ENCODE measurements at regions not wholly inside any gene's neighbourhood (a gene's known extent, or its start where the extent isn't known, plus 50 kb on each side); places are given as distances from the start of the nearest gene placed in this dataset.
"Not testable (repeated sequence)": the region's sequence is repeated elsewhere in the genome, so short reads cannot be mapped to it uniquely, and the experiment has no call there.

GRCh38 chr2:106283228-106284152, 89.4 kb upstream of the UXS1 start:
- H3K36me3 Mint-ChIP-seq (ENCODE audit: low read depth); DNase-seq; H3K4me1 Mint-ChIP-seq; H3K27ac Mint-ChIP-seq; H3K9me3 ChIP-seq (ENCODE audit: control insufficient read depth, low read length, poor library complexity, severe bottlenecking); ATAC-seq; H3K4me3 Mint-ChIP-seq: not testable (repeated sequence)
- peaks cover 36% of the 10 kb centered on the region for H3K27me3 Mint-ChIP-seq

DNA sequence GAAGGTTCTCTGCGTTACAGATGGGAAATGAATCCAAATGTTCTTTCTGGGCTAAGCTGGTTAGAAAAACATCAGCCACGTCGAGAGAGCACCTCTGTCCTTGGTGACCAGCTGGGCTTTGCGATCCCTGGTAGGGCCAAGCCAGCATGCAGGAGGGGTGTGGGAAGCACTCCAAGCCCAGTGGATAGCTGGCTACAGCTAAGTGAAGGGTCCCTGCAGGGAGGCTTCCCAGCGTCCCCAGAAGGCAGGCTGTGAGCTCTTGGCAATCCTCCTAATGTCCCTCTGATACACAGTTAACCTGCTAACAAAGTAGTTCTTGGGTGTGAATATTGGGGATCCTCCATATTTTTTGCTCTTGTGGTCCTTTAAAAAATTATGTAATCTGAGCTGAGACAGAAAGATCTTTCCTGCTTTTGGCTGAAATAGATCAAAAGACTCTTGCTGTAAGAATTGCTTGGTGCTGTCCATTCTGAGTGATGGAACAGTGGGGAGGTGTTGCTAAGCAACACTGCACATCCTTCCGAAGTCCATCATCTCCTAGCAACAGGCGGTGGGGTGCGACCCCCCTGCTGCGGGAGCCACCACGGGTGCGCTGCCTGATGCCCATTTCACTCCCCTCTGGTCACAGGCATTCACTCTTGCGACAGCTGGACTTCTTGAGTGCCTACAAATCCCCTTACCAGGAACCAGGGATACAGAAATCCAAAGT, 88.5 kb upstream of the UXS1 start:
- Mint-ChIP-seq H3K27ac (no peak overlapping the region), H3K27me3 (peaks cover 36% of the 10 kb centered on the region), H3K4me3 (no peak overlapping the region), H3K4me1 (peaks cover 2% of the 10 kb centered on the region), H3K36me3 (ENCODE audit: low read depth) (no peaks in the 10 kb centered on the region)
- ATAC-seq (no peak), DNase-seq (no peak)
- H3K9me3 ChIP-seq (ENCODE audit: control insufficient read depth, low read length, poor library complexity, severe bottlenecking) = no peaks in the 10 kb centered on the region

DNA sequence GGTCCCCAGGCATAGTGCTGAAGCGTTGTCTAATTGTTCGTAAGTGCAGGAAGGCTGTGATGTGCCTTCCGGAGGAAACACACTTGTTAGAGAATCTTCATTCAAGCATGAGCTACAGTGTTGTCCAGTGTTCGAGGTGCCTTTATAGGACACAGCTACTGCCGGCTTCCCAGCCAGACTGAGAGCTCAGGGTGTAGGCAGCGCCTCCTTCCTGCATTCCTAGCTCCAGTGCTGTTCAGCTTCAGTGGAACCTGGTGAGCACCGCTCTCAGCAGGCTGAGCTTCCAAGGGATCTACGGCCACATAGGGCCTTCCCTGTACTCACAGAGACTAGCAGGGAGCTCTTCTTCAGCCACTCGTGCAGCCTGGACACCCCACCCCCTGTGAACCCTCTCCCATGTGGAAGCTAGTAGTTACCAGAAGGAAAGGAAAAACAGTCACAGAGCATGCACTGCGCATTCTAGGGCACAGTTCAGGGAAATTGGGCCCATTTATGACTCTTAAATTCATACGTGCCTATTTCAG, 87.9 kb upstream of the UXS1 start:
- not testable (repeated sequence) for ATAC-seq; DNase-seq; H3K9me3 ChIP-seq (ENCODE audit: control insufficient read depth, low read length, poor library complexity, severe bottlenecking); H3K4me1 Mint-ChIP-seq; H3K27ac Mint-ChIP-seq; H3K4me3 Mint-ChIP-seq; H3K36me3 Mint-ChIP-seq (ENCODE audit: low read depth)
- H3K27me3 Mint-ChIP-seq = peaks cover 36% of the 10 kb centered on the region

GRCh38 chr2:106280722-106281446, 86.8 kb upstream of the UXS1 start:
- H3K36me3 Mint-ChIP-seq (ENCODE audit: low read depth) = no peaks in the 10 kb centered on the region
- H3K4me1 Mint-ChIP-seq = no peaks in the 10 kb centered on the region
- ATAC-seq (no peak), DNase-seq (no peak)
- H3K27me3 Mint-ChIP-seq = peaks cover 36% of the 10 kb centered on the region
- no peak overlapping the region for H3K4me3 Mint-ChIP-seq
- H3K9me3 ChIP-seq (ENCODE audit: control insufficient read depth, low read length, poor library complexity, severe bottlenecking) = no peaks in the 10 kb centered on the region
- H3K27ac Mint-ChIP-seq = no peak overlapping the region

DNA sequence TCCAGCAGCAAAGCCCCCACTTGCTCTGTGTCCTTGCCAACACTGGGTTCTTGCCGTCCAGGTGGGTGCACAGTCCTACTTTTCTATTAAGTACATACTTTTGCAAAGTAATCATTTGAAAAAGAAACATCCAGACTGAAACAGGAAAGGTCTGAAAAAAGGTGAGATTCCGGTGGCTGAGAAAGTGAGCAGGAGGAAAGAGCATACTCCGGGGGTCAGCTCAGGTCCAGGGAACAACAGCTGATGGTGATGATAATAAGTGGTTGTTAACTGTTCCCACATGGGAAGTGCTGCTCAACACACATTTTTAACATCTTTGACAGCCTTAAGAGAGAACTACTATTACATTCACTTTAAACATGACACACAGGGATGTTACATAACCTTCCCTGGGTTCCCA, 86.1 kb upstream of the UXS1 start:
- H3K27ac Mint-ChIP-seq = no peak overlapping the region
- no peak for ATAC-seq
- H3K36me3 Mint-ChIP-seq (ENCODE audit: low read depth) = no peaks in the 10 kb centered on the region
- H3K4me1 Mint-ChIP-seq = no peaks in the 10 kb centered on the region
- H3K9me3 ChIP-seq (ENCODE audit: control insufficient read depth, low read length, poor library complexity, severe bottlenecking) = no peaks in the 10 kb centered on the region
- peaks cover 36% of the 10 kb centered on the region for H3K27me3 Mint-ChIP-seq
- DNase-seq = no peak
- H3K4me3 Mint-ChIP-seq = no peak overlapping the region

DNA sequence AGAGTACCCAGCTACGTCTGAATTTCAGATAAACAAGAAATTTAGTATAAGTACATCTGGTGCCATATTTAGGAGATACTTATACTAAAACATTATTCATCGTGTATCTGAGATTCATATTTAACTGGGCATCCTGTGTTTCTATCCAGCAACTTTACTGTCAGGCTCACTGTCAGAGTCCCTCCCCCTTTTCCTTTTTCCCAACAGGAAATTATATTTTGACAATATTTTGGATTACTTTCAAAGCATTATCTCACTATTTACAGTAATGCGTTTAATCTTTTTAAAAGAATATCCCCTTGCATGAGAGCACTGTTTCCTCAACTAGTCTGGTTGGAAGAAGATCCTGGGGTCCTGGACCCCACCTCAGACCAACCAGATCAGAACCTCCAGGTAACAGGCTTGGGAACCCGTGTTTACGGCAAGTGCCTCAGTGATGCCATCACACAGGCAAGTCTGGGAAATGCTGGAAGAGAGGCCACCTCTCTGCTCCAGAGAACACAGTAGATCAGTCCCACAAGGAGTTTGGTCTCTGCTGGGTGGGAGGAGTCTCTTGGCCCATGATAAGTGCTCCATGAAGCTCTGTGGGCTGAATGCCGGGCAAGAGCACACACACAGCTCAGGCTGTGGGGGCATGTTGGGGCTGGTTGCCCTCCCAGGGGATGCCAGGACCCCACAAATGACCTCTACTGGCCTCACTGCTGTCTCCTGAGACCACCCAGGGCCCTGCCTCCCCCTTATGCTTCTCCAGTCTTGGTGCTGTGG, 84.2 kb upstream of the UXS1 start:
- H3K4me3 Mint-ChIP-seq = no peak overlapping the region

GRCh38 chr2:106277426-106277825, 83.3 kb upstream of the UXS1 start:
- H3K27ac Mint-ChIP-seq = no peak overlapping the region
- no peak overlapping the region for H3K4me3 Mint-ChIP-seq
- DNase-seq (no peak), ATAC-seq (no peak)
- no peaks in the 10 kb centered on the region for H3K36me3 Mint-ChIP-seq (ENCODE audit: low read depth)
- no peaks in the 10 kb centered on the region for H3K9me3 ChIP-seq (ENCODE audit: control insufficient read depth, low read length, poor library complexity, severe bottlenecking)
- H3K27me3 Mint-ChIP-seq = peaks cover 30% of the 10 kb centered on the region
- no peaks in the 10 kb centered on the region for H3K4me1 Mint-ChIP-seq

More for the DNA sequence above, 84.2 kb upstream of the UXS1 start:
- H3K9me3 ChIP-seq (ENCODE audit: control insufficient read depth, low read length, poor library complexity, severe bottlenecking) = no peaks in the 10 kb centered on the region
- ATAC-seq (no peak), DNase-seq (no peak)
- no peaks in the 10 kb centered on the region for H3K4me1 Mint-ChIP-seq
- H3K27me3 Mint-ChIP-seq = peaks cover 37% of the 10 kb centered on the region
- no peaks in the 10 kb centered on the region for H3K36me3 Mint-ChIP-seq (ENCODE audit: low read depth)
- no peak overlapping the region for H3K27ac Mint-ChIP-seq

DNA sequence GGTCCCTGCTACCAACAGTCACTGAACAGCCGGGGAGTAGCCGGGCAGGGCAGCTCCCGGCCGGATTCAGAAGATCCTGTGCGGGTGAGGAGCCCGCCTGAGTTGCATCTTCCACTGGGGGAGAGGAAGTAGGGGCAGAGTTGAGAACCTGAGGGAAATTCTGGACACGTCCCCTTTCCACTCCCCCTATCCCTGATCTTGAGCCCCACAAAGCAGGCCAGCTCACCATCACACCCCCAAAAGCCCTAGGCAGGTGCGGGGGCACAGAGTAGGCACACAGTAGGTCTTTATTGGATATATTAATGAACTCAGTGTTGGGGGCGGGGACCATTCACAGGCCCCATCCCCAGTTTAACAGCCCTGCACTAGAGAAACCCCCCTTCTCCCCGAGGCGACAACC, 81.9 kb upstream of the UXS1 start:
- H3K9me3 ChIP-seq (ENCODE audit: control insufficient read depth, low read length, poor library complexity, severe bottlenecking) = no peaks in the 10 kb centered on the region
- Mint-ChIP-seq H3K36me3 (ENCODE audit: low read depth) (no peaks in the 10 kb centered on the region), H3K27ac (no peak overlapping the region), H3K4me1 (peaks cover under 1% of the 10 kb centered on the region), H3K4me3 (no peak overlapping the region), H3K27me3 (peaks cover 30% of the 10 kb centered on the region)
- no peak for DNase-seq
- ATAC-seq = no peak

GRCh38 chr2:106274668-106275067, 80.6 kb upstream of the UXS1 start:
- Mint-ChIP-seq H3K4me1 (peaks cover 9% of the 10 kb centered on the region), H3K27me3 (peaks cover 36% of the 10 kb centered on the region), H3K4me3 (no peak overlapping the region), H3K27ac (no peak overlapping the region), H3K36me3 (ENCODE audit: low read depth) (no peaks in the 10 kb centered on the region)
- no peak for DNase-seq
- no peaks in the 10 kb centered on the region for H3K9me3 ChIP-seq (ENCODE audit: control insufficient read depth, low read length, poor library complexity, severe bottlenecking)
- no peak for ATAC-seq

DNA sequence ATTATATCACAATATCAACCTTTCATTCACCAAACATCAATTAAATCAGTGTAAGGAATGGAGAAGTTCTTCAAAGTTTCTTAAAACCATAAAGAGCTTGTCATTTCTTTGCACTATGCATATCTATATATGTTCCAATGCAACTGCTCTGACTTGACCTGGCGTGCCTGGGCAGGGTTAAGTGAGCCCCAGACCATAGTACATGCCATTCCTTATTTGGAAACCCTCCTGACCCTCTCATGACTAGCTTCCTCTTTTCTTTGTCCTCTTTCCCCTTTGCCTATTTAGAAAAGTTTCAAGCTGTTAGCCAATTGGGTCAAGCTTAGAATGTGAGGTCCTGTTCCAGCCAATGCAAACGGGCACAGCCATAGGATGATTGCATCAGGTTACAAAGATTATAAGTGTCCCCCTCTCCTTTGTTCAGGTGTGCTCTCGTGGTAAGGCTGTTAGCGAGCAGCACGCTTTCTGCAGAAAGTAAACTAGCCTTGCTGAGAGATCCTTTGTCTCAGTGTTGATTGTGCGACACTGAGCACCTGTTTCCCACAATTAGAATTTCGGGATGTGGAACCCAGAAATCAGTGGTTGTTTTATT, 78.2 kb upstream of the UXS1 start:
- H3K36me3 Mint-ChIP-seq (ENCODE audit: low read depth) = no peaks in the 10 kb centered on the region

GRCh38 chr2:106270471-106270891, 76.4 kb upstream of the UXS1 start:
- ATAC-seq = no peak
- no peaks in the 10 kb centered on the region for H3K9me3 ChIP-seq (ENCODE audit: control insufficient read depth, low read length, poor library complexity, severe bottlenecking)
- no peaks in the 10 kb centered on the region for H3K36me3 Mint-ChIP-seq (ENCODE audit: low read depth)
- H3K4me3 Mint-ChIP-seq = peak overlapping the region; percentile 93
- no peak overlapping the region for H3K27ac Mint-ChIP-seq
- H3K4me1 Mint-ChIP-seq = peaks cover 23% of the 10 kb centered on the region
- H3K27me3 Mint-ChIP-seq = peaks cover 45% of the 10 kb centered on the region
- DNase-seq = no peak

More for the DNA sequence above, 78.2 kb upstream of the UXS1 start:
- no peak for ATAC-seq
- no peak for DNase-seq
- H3K27ac Mint-ChIP-seq = no peak overlapping the region
- H3K4me3 Mint-ChIP-seq = no peak overlapping the region
- H3K27me3 Mint-ChIP-seq = peaks cover 45% of the 10 kb centered on the region
- peaks cover 23% of the 10 kb centered on the region for H3K4me1 Mint-ChIP-seq
- no peaks in the 10 kb centered on the region for H3K9me3 ChIP-seq (ENCODE audit: control insufficient read depth, low read length, poor library complexity, severe bottlenecking)

- H3K27ac Mint-ChIP-seq = peak overlapping the region; percentile 32
- H3K27me3 Mint-ChIP-seq = peaks cover 44% of the 10 kb centered on the region
- ATAC-seq (peak; percentile 67), DNase-seq (peak in 1 of 3 donors; percentile 39)
- H3K4me3 Mint-ChIP-seq = peak overlapping the region; percentile 93
- no peaks in the 10 kb centered on the region for H3K36me3 Mint-ChIP-seq (ENCODE audit: low read depth)
- H3K4me1 Mint-ChIP-seq = peaks cover 23% of the 10 kb centered on the region
- no peaks in the 10 kb centered on the region for H3K9me3 ChIP-seq (ENCODE audit: control insufficient read depth, low read length, poor library complexity, severe bottlenecking)
These were observed 75.6 kb upstream of the UXS1 start for GRCh38 chr2:106269591-106270291.
